Limb (tissue), 2 donors: ENCODE measurements at regions not wholly inside any gene's neighbourhood (a gene's known extent, or its start where the extent isn't known, plus 50 kb on each side); places are given as distances from the start of the nearest gene placed in this dataset.

ENCODE experiments used
- DNase-seq, 2 donors: peaks; one replicate each; pipeline ENCODE4 v3.0.0-alpha.2; 2016; ENCODE audit errors: extremely low spot score in 2 of 2

DNA sequence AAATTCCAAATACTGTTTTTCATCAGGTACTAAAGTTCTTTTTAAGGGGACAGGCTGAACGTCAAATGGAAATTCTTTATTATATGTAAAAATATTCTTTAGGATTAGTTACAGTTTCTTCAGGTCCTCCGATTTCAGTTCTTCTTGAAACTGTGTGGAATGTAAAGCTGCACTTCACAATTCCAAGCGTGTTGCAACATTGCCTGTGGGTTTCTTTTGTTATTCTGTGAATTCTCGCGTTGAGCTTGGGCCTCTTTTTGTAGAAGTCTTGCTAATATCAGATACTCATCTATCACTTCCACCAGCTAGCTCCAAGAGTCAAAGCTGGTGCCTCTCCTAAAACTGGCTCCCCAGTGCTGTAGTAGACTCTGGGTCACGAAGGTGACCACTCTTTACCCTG, 642.6 kb downstream of the METTL4 start:
- DNase-seq, result no peak

DNA sequence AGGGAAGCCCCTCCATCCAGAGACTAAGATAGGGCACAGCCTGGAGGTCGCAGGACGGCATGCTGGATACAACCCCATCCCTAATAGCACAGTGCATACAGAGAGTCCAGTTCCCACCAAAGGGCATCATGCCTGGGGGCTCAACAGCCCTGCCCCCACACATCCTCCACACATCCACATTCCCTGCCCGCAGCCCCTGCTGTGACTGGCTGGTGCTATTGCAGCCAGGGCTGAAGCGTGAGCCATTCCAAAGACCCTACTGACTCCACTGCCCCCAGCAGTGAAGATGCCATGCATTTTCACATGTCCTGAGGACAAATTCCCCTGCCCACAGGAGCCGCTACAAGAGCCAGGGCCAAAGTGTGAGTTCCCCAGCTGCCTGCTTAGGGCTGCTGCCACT, 641.6 kb downstream of the METTL4 start:
- no peak for DNase-seq

DNA sequence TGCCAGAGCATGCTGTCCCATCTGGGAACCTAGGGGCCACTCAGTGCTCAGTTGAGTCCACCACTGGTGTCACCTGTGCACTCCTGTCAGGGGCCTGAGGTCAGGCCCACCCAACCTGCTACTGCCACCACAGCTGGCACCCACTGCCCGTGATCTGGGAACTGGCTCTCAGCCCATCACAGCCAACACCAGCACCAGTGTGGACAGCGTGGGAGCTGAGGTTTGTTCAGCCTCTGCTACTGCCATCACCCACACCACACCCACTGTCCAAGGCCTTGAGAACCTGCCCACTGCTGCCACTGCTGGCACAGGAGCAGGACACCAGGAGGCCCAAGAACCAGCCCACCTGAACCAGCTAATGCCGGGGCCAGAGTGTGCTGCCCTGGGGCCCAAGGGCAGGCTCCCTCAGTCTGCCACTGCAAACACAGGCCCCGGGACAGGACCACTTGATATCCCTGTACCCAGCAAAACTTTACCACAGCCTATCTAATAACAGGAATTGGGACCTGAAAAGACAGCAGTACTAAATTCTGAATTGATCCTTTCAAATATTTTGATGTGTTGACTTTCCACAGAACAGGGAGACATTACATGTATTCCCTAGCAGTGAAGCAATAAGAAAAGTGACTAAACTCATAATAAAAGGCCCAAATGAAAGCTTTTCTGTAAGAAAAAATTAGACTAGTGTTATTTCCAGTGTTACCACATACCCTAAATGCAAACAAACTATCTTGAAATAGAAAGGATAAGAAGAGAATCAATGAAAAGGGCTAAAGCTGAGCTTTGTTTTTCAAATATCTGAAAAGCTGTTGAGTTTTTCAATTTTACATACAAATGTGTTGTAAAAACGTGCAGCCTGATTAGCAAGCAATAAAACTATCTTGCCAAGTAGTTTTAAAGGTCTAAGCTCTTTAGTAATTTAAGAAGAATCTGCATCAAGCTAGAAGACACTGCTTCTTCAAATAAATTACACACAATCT, 640.7 kb downstream of the METTL4 start:
- no peak for DNase-seq

DNA sequence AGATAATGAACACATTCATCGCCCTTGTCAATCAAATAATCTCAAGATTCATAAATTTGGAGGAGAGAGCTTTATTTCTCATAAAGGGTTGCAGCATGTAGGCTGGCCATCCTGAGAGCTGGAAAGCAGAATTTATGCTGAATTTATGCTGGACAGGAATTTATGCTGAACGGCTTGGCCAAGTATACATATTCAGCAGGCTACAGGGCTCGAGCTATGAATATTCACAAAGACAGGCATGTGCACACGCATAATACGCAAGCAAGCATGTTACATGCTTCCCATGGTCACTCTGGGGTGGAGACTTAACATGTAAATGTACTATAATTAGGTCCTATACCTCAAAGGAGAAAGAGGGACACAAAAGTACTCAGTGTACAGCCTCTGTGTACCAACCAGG, 618.8 kb downstream of the METTL4 start:
- DNase-seq, result no peak

DNA sequence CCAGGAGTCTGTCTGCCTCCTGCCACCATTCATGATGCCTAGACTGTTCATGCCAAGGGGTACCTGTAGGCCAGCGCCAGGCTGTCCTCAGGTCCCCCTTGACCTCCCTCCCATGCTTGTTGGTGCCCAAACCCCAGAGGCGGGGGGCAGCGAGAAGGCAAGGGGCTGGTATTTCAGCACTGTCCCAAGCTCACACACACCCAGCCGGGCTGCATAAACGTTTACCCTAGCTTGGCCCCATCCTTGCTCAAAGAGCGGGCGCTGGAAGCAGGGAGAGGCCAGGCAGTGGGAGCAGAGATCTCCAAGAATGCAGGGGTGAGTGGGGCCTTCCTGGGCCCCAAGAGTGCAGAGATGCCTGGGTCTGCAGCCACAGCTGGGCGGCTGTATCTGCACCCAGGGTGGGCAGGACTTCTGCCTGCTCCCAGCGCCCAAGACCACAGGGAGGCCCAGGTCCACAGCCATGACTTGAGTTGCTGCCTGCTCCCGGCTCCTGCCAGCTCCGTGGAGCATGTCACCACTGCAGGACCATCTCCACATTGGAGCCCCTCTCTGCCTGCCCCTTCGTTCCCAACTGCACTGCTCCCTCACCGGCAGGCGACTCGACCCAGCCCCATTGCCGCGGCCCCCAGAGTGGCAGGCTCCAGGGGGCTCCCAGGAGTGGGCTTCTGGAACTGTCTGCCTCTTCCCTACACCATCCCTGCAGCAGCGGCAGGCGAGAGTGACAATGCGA, 616.6 kb downstream of the METTL4 start:
- no peak for DNase-seq

DNA sequence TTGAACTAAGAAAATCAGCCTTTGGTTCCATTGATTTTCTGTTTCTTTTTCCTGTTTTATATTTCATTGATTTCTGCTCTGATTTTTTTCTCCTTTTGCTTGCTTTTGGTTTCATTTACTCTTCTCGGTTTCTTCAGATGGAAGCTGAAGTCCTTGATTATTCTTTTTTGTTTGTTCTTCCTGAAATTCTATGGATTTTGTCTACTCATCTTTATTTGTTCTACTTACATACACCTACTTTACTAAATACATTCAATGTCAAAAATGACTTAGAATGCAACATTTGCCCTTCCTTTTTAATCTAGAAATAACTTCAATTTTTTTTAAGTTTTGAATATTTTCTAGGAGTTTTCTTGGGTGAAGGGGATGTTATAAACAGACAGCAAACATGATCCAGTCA, 612.5 kb downstream of the METTL4 start:
- DNase-seq, result no peak

DNA sequence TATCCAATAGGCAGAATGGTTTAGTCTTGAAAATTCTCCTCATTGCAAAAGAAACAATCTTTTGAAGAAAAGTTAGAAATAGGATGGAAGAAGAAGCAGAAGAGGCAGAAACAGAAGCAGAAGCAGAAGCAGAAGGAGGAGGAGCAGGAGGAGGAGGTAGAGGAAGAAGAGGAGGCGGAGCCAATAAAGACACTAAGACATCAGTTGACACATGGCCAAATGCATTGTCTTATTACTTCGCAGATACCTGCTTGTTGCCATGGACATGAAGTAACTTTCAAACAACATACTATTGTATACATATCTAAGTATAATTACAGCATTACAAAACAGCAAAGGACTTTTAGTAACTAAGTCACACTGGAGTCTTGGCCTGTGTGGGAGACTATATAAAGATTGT, 606.3 kb downstream of the METTL4 start:
- no peak for DNase-seq

DNA sequence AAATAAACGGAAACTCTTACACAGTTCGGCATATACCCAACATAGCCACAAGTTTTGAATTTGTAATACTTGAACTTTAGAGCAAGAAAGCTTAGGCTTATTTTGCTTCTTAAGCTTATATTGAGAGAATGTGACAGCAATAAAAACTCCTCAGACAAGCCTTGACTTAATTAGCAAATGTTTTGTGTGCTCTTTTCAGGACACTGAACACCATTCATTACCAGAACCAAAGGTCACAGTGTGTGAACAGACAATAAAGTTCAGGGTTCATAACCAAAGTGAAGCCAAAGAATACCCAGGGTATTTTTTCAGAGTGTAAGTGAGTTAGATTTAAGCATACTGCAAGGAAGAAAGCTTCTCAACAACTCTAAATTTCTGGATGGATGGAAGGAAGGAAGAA, 605.8 kb downstream of the METTL4 start:
- DNase-seq, result no peak

DNA sequence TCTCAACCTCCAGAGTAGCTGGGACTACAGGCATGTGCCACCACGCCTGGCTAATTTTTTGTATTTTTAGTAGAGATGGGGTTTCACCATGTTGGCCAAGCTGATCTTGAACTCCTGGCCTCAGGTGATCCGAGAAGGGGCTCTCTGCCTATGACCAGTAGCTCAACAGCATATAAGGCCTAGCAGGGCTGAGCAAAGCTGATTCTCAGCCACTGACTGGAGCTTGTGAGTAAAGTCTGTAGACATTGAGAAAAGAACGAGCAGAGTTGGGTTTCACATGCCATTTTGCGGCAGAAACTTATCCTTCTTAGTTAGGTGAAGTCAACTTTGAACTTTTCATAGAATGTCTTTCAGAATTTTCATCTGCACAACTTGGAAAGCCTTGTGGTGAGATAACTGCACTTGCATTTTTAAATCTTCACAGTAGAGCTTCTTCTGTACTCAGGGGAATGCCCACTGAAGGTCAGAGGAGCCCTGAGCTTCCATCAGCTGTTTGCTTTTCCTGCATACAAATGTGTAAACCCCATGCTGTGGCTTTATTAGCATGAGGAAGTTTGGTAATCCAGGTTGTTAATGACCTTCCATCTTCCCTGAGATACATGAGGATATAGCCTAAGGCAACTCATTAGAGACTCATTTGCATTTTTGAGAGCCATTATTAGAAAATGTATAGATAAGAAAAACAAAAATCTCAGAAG, 602.4 kb downstream of the METTL4 start:
- no peak for DNase-seq

DNA sequence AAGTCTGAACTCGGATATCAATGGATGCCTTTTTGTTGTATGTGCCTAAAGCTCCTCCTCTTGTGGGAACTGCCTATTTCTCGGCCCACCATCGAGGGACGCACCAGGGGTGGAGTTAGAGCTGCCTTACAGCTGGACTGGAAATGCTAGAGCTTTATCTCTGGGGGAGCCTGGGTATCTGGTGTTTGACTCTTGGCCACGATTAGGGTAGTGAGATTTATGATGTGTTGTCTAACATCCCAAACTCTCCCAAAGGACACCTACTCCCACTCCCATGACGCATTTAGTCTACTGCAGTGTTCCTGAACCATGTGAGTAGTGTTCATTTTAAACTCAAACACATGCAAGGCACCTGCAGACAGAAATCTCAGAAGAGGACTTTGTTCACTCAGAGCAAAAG, 594.8 kb downstream of the METTL4 start:
- no peak for DNase-seq

DNA sequence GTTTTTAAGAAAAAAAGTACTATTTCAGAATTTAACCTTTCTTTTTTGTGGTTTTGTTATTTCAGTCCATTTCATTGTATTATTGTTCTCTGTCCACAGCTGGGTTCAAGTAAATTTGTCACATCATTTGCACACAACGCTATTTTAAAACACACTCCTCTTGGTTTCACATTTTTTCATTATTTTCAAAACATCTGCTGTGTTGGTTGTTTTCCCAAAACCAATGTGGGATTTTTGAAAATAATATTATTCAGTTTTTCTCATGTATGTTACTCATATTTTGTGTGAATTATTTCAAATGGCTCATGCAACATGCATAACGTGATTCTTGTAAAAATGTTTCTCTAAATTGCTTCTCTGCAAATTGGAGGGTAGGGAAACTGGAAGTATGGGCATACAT, 589.2 kb downstream of the METTL4 start:
- DNase-seq, result no peak

DNA sequence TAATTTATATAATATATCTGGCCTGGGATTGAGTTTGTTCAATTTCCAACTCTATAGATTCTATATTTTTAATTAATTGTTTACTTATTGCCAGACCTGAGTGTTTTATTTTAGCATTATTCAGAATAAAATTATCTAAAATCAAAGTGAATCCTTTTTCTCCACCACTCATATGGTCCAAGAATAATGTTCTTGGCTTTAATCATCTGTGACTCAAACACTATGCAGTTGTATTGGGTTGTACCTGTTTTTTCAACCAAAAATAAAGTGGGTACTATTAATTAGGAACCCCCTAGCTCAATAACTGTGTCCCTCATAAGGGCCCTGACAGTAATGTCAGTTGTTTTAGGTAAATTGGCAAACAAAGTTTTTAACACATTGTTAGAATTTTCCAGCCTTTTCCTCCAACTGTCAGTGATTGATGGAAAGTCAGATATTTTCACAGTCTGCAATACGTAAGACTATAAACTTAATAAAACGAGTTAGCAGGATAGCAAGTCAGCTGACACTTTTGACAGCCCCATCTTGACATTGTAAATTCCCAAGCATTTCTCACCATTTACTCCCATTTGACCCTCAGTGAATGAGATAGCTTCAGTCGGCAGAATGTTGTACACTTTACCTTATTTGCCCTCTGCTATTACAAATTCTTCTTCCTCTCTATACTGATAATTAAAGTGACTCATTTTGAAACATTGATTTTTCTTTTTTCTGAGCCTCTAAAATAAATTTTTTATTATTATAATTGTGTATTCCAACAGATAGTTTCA, 587.4 kb downstream of the METTL4 start:
- no peak for DNase-seq

DNA sequence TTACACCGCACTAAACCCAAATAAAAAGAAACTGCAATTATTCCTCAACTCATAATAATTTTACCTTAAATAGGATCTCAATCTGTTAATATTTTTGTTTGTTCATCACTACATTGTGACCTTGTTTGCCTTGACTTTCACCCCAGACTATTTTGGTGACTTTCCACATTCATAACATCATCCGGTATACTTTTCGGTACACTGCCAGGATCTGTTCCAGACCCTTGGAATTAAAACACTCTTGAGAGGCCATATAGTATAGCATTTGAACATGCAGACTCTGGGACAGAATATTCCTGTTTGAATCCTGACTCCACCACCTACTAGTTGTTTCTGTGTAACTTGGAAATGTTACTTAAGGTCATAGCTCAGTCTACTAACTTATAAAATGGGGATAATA, 577.4 kb downstream of the METTL4 start:
- DNase-seq, result no peak

DNA sequence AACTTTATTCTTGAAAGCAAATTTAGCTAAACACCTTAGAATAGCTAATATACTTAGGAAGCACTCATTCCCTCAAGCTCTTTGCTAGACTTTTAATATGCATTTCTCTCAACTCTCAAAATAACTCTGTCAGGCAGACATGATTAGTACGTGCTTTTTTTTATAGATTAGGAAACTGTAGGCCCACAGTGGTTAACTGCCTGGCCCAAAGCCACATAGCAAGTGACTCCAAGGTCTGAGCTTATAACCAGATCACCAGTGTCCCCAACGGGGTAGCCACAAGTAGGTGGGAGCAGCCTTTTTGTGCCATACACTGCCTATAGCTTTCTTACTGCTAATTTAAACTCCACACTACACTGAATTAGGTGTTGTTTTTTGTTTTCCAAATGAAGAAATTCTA, 576.8 kb downstream of the METTL4 start:
- DNase-seq, result no peak

DNA sequence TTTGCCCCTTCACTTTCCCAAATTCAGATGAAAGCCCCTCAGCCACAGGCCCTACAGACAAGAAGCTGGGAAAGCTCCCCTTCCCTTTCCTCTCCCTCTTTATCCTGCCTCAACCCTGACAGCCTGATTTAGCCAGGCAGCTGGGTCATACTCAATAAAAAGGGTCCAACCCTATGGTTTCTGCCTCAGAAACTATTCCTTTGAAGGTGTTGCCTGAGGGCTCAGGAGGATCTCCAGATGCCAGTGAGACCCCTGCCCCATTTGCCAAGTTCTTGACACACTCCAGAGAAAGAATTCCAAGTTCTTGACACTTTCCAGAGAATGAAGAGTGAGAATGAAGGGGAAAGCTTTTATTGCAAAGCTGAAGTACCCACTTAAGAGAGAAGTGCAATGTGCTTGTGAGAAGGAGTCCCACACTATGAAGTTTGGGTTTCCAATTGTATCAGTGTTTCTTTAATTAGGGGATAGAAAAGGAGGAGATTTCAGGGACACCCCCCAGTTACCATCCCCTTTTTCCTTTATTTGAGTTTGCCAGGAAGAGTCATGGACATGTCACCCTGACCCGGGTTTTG, 576.2 kb downstream of the METTL4 start:
- DNase-seq, result no peak

DNA sequence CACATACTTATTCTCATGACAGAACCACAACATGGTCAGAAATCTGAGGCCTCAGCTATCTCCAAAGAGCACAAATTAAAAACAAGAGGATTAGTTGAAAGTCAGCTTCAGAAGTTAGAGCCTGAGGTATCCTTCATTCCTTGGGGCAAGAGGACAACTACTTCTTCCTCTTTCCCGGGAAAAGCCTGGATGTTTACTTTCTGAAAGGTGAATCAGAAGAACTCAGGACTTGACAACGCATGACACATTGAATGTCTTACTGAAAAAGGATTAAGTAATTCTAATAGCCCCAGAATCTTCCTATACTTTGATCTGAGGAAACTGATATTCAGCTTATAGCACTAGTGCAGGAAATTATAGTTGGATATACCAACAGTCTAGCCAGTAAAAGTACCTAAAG, 573.2 kb downstream of the METTL4 start:
- no peak for DNase-seq

DNA sequence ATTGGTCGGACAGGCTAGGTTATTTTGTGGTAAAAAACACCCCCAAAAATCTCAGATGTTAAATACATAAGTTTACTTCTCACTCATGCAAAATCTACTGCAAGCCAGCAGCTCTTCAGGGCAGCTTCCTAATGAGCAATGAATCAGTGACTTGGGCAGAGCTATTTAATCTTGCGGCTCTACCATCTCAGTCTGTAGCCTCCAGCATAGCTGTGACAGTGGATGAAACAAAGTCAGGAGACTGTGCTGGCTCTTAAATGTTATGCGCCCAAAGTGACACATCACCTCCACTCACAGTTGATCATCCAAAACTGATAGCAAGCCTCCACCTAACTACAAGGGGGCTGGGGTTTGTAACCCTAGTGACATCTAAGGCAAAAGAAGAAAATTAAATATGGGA, 571.9 kb downstream of the METTL4 start:
- DNase-seq, result no peak

DNA sequence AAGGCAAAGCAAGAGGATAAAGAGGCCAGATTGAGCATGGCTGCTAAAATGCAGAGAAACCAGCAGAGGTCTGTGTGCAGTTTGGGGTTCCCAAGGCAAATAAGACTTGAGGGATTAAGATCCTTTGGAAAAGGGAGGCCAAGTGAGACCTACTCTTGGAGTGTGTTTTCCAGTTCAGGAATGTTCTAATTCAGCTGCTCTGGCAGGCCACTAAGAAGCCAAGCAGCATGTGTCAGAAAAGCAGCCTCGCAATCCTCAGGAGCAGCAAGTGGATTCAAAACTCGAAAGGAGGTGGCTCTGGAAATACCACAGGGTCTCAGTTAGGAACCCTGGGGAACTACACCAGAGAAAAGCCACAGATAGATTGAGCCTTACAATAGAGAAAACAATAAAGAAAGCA, 569.2 kb downstream of the METTL4 start:
- peak in 1 of 2 donors; percentile 3 for DNase-seq

DNA sequence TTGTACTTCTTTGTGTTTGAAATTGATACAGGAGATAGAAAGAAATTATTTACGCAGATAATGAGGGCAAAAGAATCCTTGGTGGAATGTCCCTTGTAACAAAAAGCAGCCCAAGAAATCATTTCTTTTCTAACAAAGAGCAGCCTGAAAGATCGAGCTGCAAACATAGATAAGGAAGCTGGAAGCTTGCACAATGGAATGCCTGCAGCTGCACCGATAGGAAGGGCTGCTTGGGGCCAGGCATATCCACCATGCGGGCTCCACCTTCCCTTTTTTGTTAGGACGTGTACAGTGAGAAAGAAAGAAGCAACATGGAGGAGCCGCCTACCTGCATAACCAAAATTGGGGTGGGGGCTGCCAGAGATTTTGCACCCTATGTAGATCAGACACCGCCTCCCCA, 568.7 kb downstream of the METTL4 start:
- no peak for DNase-seq

DNA sequence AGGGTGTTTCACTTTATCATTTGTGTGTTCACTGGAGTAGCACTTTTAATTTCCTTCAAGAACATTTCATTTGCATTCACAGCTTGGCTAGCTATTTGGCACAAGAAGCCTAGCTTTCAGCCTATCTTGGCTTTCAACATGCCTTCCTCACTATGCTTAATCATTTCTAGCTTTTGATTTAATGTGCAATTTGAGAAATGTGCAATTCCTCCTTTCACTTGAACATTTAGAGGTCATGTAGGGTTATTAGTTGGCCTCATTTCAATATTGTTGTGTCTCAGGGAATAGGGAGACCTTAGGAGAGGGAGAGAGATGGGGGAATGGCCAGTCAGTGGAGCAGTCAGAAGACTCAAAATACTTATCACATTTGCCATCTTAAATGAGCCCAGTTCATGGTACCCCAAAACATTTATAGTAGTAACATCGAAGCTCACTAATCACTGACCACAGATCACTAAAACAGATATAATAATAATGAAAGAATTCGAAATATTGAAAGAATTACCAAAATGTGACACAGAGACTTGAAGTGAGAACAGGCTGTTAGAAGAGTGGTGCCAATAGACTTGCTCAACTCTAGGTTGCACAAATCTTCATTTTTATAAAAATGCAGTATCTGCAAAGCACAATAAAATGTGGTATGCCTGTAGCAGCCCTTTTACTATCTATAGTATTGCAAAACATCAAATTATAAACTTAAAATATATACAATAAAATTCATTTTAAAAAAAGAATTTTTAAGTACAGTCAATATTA, 561.2 kb downstream of the METTL4 start:
- DNase-seq, result no peak
